Fibroblast of skin of back (primary cell): ENCODE measurements at regions not wholly inside any gene's neighbourhood (a gene's known extent, or its start where the extent isn't known, plus 50 kb on each side); places are given as distances from the start of the nearest gene placed in this dataset.

Experiments used
- DNase-seq: peaks from one replicate; pipeline ENCODE4 v3.0.0-alpha.2; 2013

DNA sequence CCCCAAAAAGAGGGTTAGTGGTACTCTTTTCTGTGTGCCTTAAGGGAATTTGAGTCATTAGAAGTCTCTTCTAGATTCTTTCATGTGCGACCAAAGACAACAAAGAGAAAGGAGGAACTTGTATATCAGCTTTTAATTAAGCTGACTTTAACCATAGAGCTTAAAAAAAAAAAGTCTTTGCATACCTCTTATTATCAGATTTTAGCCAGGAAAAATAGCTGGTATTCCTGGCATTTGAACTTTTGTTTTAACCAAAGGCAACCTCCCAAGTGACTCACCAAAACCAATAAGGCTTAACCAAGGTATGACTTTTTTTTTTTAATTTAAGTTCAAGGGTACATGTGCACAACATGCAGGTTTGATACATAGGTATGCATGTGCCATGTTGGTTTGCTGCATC lies 375.0 kb downstream of the CDC5L start:
- no peak for DNase-seq

DNA sequence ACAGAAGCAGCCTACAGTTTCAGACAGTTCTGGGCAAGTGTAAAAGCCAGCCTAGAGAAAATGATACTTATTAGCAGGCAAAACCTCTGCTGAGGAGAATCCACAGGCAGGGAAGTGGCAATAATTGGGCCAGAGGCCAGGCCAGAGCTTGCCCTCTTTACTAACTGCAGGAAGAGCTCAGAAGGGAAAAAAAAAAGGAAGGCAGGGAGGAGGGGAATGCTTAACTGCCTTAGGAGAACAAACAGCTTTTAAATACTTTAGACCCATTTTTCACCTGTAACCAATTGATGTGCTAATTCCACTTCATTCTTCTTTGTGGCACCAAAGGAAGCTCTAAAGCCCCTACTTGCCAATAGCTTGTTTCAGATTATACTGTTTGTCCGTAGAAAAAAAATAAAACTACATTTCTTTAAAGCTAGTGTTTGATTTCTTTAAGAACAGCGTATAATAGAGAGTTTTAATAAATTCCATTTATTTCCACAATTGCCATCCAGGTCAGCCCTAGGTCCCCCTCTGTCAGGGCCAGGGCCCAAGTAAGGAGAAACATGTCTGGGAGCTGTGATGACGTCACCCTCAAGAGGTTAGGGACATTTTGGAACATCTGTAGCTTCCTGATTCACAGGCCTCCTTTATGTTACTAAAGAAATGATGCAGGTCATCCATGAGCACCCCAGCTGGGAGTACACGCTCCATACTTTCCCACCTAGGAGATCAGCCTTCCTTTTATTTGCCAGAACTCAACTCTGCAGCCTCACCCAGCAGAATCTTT lies 384.3 kb downstream of the CDC5L start:
- no peak for DNase-seq

DNA sequence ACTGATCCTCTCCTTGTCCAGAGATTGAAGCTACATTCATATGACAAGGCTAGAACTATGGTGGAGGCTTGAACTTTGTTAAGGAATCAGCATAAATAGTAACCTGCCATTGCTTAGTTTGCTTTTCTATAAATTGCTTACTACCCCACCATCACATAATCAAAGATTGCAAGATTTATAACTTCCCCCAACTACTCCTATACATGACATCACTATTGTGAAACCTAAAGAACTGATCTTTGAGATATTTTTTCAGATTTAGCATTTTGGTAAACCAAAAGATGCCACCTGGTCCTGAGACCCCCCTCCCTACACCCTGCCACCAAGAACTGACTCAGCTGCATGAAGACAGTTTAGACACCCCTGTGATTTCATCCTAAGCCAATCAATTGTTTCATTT lies 385.3 kb downstream of the CDC5L start:
- DNase-seq = no peak

DNA sequence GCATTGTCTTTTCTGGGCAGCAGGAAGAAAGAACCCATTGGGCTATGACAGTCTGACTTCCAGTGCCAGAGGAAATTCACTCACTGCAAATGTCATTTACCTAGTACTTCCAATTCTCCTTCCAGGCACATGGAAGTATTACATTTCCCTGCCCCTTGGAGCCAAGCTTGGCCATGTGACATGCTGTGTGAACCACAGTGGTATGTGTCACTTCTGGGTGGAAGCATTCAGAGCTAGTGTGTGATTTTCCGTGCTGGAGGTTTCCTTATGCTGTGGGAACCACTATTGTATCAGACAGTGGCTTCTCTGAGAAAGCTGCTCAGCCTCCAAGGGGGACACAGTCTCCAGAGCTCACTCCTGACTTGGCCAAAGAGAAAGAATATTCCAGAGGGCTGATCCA lies 387.6 kb downstream of the CDC5L start:
- DNase-seq = no peak

DNA sequence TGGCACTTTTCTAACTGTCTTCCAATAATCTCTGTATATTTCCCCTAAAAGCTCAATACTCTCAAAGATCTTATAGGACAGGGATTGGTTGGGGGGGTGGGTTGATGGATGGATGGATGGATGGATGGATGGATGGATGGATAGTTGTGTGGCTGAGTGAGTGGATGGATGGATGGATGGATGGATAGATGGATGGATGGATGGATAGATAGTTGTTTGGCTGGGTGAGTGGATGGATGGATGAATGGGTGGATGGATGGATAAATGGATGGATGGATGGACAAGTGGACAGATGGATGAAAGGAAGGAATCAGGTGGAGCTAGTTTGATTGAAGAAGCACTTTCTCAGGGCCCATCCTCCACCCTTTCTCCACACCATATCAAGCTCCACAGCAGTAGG lies 388.8 kb downstream of the CDC5L start:
- no peak for DNase-seq

DNA sequence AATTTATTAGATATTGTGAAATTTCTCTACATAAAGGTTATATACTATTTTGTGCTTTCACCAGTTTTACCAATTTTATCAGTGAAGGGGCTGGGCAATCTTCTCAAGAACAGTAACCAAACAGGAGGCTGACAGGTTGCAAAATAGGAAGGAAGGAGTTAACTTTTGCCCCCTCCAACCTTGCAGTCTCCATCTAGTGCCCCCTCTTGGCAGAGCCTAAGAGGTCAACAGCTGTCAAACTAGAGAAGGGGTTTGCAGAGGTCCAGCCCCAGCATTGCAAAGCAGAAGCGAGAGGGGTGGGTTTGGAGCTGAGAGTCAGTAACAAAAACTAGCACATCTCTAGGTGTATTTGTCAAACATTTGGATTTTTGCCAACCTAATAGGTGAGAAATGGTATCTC lies 391.0 kb downstream of the CDC5L start:
- DNase-seq = no peak
